Endothelial cell of umbilical vein (primary cell): ENCODE measurements at regions not wholly inside any gene's neighbourhood (a gene's known extent, or its start where the extent isn't known, plus 50 kb on each side); places are given as distances from the start of the nearest gene placed in this dataset.

Source experiments
- EZH2 ChIP-seq: IDR thresholded peaks from 2 replicates; pipeline ENCODE4 v1.6.1; 2012; ENCODE audit warnings: borderline replicate concordance, low read depth, mild to moderate bottlenecking, moderate library complexity, low read length, inconsistent platforms; ENCODE audit not compliant: severe bottlenecking
- FOS ChIP-seq: IDR thresholded peaks from 2 replicates; pipeline ENCODE4 v1.6.1; 2011; ENCODE audit warnings: mild to moderate bottlenecking, low read length, moderate library complexity, borderline replicate concordance; ENCODE audit not compliant: insufficient read depth
- POLR2AphosphoS5 ChIP-seq: IDR thresholded peaks from 2 replicates; pipeline ENCODE4 v1.6.1; 2012; ENCODE audit warnings: low read depth, mild to moderate bottlenecking, control low read depth, low read length, moderate library complexity; ENCODE audit not compliant: insufficient read depth
- TF ChIP-seq, protein P1 (sequence below), 2 donors: IDR thresholded peaks; 1 replicate in 1 of 2; 2 replicates in 1 of 2; pipeline ENCODE4 v1.5.1; 2011; ENCODE audit warnings: low read length in 2 of 2, mild to moderate bottlenecking in 2 of 2, moderate library complexity in 2 of 2, control low read depth in 1 of 2, inconsistent platforms in 1 of 2, low read depth in 1 of 2; ENCODE audit not compliant: insufficient read depth in 1 of 2; ENCODE audit errors: extremely low read depth in 1 of 2
- TF ChIP-seq, protein P2 (sequence below): IDR thresholded peaks from 2 replicates; pipeline ENCODE4 v1.6.1; 2011; ENCODE audit not compliant: insufficient read depth, insufficient read length

DNA sequence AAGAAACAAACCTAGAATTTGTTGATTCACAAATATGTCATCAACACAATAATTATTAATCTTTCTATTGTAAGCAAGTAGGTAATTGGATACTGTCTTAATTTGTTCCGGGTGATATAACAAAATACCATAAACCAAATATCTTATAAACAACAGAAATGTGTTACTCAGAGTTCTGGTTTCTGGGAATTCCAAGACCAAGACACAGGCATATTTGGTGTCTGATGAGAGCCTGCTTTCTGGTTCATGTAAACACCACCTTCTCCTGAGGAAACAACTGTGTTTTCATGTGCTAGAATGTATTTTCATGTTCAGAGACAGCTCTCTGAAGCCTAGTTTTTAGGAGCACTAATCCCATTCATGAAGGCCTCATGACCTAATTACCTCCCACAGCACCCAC lies 1819.5 kb downstream of the SLITRK5 start:
- TF ChIP-seq, protein P1, sequence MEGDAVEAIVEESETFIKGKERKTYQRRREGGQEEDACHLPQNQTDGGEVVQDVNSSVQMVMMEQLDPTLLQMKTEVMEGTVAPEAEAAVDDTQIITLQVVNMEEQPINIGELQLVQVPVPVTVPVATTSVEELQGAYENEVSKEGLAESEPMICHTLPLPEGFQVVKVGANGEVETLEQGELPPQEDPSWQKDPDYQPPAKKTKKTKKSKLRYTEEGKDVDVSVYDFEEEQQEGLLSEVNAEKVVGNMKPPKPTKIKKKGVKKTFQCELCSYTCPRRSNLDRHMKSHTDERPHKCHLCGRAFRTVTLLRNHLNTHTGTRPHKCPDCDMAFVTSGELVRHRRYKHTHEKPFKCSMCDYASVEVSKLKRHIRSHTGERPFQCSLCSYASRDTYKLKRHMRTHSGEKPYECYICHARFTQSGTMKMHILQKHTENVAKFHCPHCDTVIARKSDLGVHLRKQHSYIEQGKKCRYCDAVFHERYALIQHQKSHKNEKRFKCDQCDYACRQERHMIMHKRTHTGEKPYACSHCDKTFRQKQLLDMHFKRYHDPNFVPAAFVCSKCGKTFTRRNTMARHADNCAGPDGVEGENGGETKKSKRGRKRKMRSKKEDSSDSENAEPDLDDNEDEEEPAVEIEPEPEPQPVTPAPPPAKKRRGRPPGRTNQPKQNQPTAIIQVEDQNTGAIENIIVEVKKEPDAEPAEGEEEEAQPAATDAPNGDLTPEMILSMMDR (IDR thresholded peaks at IDR 0.05; ENCODE audit: extremely low read depth in 1 of 2, insufficient read depth in 1 of 2, low read depth in 1 of 2, low read length in 2 of 2): no peak
- TF ChIP-seq FOS (no peak), POLR2AphosphoS5 (no peak), EZH2 (no peak)
- TF ChIP-seq, protein P2, sequence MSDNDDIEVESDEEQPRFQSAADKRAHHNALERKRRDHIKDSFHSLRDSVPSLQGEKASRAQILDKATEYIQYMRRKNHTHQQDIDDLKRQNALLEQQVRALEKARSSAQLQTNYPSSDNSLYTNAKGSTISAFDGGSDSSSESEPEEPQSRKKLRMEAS: no peak
